ENCODE measurements at regions not wholly inside any gene's neighbourhood (a gene's known extent, or its start where the extent isn't known, plus 50 kb on each side); places are given as distances from the start of the nearest gene placed in this dataset.

DNA sequence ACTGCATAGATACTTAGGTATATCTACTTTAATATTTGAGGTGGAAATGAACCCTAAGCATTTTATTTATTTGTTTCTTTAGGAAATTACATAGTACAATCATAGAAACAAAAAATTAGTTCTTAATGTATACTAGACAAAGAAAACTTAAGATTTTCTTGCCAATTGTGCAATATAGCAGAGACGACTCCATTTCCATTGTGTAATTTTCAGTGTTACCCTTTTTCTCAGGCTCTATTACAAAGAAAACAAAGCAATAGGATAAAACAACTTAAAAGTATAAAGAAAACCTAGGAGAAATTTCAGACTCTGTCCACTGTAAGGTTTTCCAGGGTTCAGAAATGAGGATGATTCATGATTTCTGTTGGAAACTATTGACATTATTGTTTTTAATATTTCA, 89.0 kb upstream of the SERTAD2 start:
- dilution Hi-C loops (cut with HindIII; ENCODE audit: low sequenced_read_pairs, unreplicated experiment), result no loop called here
- no peak overlapping the region for H2BK20ac ChIP-seq (ENCODE audit: low read depth, low read length)

More for the DNA sequence above, 89.0 kb upstream of the SERTAD2 start:
- H2AK5ac ChIP-seq (ENCODE audit: low read depth, low read length), result no peak overlapping the region
- CTCF ChIA-PET, result interaction anchor here (1.2 to 1.6 kb wide), 2 partner anchors 8 to 96 kb away, joined by 3 to 6 read pairs; no protein-coding TSS in a partner anchor
- no peaks in the 10 kb centered on the region for H3K27me3 ChIP-seq (ENCODE audit: control insufficient read depth, insufficient read depth, low read length)
- no peaks in the 10 kb centered on the region for H3K4me1 ChIP-seq (ENCODE audit: control insufficient read depth, insufficient read depth, low read length)
- no peak overlapping the region for H3K56ac ChIP-seq (ENCODE audit: extremely low read depth, insufficient read depth, low read length)
- no peaks in the 10 kb centered on the region for H3K9me1 ChIP-seq (ENCODE audit: insufficient read depth, low read length)
- no peak overlapping the region for H3K27ac ChIP-seq (ENCODE audit: insufficient read depth, low read length)
- no peaks in the 10 kb centered on the region for H4K20me1 ChIP-seq (ENCODE audit: insufficient read depth, low read length)
- no peak overlapping the region for H2BK120ac ChIP-seq (ENCODE audit: low read depth, low read length)
- H3K4me3 ChIP-seq (ENCODE audit: insufficient read depth, low read depth, low read length), result no peak overlapping the region
- H4K91ac ChIP-seq (ENCODE audit: insufficient read depth, low read depth, low read length), result no peak overlapping the region
- H2AK9ac ChIP-seq (replicated peaks; ENCODE audit: low read depth, low read length, poor library complexity), result no peak overlapping the region
- H3K14ac ChIP-seq (replicated peaks; ENCODE audit: low read depth, low read length), result no peak overlapping the region
- no peak overlapping the region for H3K9ac ChIP-seq (ENCODE audit: low read depth, low read length)
- TF ChIP-seq, protein P1, sequence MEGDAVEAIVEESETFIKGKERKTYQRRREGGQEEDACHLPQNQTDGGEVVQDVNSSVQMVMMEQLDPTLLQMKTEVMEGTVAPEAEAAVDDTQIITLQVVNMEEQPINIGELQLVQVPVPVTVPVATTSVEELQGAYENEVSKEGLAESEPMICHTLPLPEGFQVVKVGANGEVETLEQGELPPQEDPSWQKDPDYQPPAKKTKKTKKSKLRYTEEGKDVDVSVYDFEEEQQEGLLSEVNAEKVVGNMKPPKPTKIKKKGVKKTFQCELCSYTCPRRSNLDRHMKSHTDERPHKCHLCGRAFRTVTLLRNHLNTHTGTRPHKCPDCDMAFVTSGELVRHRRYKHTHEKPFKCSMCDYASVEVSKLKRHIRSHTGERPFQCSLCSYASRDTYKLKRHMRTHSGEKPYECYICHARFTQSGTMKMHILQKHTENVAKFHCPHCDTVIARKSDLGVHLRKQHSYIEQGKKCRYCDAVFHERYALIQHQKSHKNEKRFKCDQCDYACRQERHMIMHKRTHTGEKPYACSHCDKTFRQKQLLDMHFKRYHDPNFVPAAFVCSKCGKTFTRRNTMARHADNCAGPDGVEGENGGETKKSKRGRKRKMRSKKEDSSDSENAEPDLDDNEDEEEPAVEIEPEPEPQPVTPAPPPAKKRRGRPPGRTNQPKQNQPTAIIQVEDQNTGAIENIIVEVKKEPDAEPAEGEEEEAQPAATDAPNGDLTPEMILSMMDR (conservative IDR thresholded peaks at IDR 0.05; ENCODE audit: low read depth, low read length), result no peak
- TF ChIP-seq ELK1 (IDR thresholded peaks at IDR 0.05; ENCODE audit: borderline replicate concordance, low read depth, low read length) (no peak), BHLHE40 (IDR thresholded peaks at IDR 0.05; ENCODE audit: low read depth, low read length) (no peak), CEBPB (IDR thresholded peaks at IDR 0.05; ENCODE audit: low read depth, low read length) (peak; percentile 63)
- intact Hi-C loops (cut with micrococcal nuclease), result no loop called here
- no peaks in the 10 kb centered on the region; a peak in 2 of 4 replicates for H3K79me1 ChIP-seq (ENCODE audit: low read depth in 1 of 2, low read length in 2 of 2)
- H2BK15ac ChIP-seq (ENCODE audit: low read depth, low read length), result no peak overlapping the region
- in situ Hi-C loops (cut with MboI; ENCODE audit: low sequenced_read_pairs), result no loop called here
- WGBS, 2 experiments (ENCODE audit: extremely low coverage in 2 of 2, insufficient read length in 1 of 2), result no CpG with 5 or more reads among the region's 1 CpG
- no peaks in the 10 kb centered on the region for H3K9me3 ChIP-seq (ENCODE audit: control insufficient read depth, insufficient read depth, low read length)
- no TSS peak for BruUV-seq (replicated peaks)
- H3K23ac ChIP-seq (ENCODE audit: low read depth, low read length), result no peak overlapping the region
- H4K5ac ChIP-seq (ENCODE audit: low read depth, low read length), result no peak overlapping the region
- no peak overlapping the region for H3K4ac ChIP-seq (ENCODE audit: low read depth, low read length)
- no peak overlapping the region for H4K8ac ChIP-seq (ENCODE audit: low read depth in 2 of 2, low read length in 2 of 2)
- ATAC-seq (ENCODE audit: low read depth), result no peak
- no peak overlapping the region for H2AFZ ChIP-seq (replicated peaks; ENCODE audit: low read length, poor library complexity)
- no peak overlapping the region for H3K4me2 ChIP-seq (ENCODE audit: low read depth, low read length)
- no peak overlapping the region for H2BK5ac ChIP-seq (ENCODE audit: low read depth, low read length, poor library complexity, severe bottlenecking)
- DNase-seq, result no peak
- POLR2A ChIA-PET (ENCODE audit: unreplicated experiment), result no interaction called here
- H3K18ac ChIP-seq (ENCODE audit: low read depth, low read length), result no peak overlapping the region
- no peaks in the 10 kb centered on the region for H3K36me3 ChIP-seq (ENCODE audit: control insufficient read depth, insufficient read depth, low read length)

All from IMR-90 (cell line).